MV-4-11 (cell line): ENCODE measurements at regions not wholly inside any gene's neighbourhood (a gene's known extent, or its start where the extent isn't known, plus 50 kb on each side); places are given as distances from the start of the nearest gene placed in this dataset.
"Not testable (repeated sequence)": the region's sequence is repeated elsewhere in the genome, so short reads cannot be mapped to it uniquely, and the experiment has no call there.

Experiments
- DNase-seq: peaks from one replicate; lab custom pipeline; 2025; lab: John Stamatoyannopoulos, UW

DNA sequence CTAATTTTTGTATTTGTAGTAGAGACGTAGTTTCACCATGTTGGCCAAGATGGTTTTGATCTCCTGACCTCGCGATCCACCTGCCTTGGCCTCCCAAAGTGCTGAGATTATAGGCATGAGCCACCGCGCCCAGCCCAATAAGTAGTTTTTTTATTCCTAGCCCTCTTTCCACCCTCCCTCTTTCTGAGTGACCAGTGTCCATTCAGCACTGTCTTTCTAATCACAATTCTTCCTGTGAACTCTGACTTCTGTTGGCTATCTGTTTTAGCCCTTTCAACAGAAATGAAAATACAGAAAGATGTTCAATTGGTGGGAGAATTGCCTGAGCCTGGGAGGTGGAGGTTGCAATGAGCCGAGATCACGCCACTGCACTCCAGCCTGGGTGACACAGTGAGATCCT is 122.3 kb upstream of the LIFR start:
- DNase-seq: not testable (repeated sequence)

DNA sequence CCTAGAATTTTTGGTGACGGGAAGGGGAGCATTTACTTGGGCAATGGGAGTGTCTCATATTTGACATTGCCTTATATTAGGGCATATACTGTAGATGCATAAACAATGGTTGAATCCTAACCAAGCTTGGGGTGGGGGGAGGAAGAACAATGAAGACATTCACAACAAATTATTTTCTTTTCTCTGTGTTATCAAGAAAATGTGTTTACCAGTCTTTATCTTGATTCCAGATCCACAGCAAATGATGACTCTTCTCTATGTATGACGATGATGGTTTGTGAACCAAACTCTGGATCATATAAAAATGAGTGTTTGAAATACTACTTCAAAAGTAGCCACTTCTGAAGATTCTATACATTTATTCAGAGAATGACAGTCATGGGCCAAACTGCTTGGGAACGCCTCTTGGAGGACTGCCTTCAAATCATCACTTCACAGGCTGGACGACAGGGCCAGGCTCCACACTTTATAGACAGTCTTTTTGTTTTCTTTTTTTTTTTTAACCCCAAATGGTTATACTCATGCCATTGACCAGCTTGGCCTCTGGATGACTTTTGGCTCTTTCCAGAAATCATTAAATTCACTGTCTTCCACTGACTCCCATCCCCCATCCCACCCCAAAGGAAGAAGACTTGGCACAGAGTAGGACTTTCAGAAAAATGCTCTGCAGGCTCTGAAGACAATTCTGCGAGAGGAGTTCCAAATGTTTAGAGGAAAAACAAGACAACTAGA is 123.8 kb upstream of the LIFR start:
- no peak for DNase-seq

DNA sequence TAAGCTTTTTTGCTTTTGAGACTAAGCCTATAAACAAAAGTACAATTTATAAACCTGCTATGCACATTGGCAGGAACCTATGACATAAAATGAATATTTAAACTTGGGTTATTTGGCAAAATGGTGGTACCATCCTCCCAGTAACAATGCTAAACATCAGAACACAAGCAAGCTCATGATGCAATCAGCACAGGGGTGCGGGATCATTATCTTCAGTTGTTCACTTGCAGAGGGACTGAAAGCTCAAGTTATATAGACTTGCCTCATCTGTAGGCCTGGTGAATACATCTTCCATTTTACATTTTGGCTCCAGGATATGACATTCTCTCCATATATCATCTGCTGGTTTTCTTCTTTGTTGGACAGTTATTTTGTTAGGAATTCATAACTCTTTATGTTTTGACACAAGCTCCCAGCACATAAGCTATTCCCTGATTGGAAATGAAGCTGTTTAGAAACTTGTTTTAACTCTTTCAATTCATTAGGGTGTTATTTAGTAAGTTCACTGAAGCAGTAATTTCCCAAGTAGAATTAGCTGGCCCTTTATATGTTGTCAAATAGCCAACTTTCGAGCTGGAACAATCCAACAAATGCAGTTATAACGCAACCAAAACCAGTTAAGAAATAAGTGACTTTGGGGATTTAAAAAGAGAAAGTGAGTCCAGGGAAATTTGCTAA is 124.7 kb upstream of the LIFR start:
- DNase-seq: no peak

DNA sequence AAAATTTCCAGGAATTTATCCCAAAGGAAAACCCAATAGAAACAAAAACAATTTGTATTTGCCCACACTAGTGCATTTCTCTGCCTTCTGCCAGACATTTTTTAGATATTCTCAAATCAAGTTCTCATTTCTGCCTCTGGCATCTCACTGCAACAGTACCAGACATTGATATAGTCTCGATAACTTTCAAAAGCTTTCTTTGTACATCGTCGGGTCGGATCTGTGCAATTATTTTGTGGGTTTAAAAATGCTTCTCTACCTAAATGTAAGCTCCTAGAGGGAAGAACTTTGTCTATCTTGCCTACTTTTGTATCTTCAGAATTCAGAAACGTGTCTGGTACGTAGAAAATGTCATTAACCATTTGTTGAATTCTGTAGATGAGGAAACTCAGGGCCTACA is 125.5 kb upstream of the LIFR start:
- no peak for DNase-seq

DNA sequence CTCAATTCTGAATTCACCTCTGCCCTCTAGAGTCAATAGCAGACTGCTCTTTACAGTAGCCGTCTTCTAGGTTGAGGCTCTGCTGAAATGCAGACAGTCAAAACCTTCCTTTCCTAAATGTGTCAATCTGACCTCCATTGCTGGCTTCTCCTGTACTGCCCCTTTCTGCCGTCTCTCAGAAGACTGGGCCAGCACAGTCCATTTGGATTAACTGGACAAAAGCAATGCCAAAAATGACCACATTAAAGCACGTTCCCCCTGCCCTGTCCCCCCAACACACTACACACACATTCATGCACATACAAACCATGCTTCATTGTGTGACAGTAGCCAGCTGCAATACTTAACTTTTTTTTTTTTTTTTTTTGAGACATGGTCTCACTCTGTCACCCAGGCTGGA is 130.2 kb upstream of the LIFR start:
- no peak for DNase-seq

DNA sequence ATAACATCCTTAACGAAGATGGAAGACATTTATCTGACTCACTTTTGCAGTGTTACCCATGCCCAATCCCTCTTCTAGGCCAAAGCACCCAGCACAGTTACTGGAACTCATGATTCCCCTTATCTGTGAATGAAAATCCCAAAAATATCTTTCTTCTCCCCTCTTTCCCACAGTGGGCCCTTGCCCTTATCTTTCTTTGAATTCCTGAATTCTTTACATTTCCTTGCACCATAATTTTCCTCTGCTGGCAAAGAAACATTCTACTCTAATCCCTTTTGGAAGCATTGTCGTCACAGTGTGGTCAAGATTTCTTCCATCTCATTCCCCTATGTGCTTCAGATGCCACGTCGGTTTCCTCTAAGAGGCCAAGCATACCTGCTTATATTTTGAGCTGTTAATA is 135.9 kb upstream of the LIFR start:
- DNase-seq: no peak

DNA sequence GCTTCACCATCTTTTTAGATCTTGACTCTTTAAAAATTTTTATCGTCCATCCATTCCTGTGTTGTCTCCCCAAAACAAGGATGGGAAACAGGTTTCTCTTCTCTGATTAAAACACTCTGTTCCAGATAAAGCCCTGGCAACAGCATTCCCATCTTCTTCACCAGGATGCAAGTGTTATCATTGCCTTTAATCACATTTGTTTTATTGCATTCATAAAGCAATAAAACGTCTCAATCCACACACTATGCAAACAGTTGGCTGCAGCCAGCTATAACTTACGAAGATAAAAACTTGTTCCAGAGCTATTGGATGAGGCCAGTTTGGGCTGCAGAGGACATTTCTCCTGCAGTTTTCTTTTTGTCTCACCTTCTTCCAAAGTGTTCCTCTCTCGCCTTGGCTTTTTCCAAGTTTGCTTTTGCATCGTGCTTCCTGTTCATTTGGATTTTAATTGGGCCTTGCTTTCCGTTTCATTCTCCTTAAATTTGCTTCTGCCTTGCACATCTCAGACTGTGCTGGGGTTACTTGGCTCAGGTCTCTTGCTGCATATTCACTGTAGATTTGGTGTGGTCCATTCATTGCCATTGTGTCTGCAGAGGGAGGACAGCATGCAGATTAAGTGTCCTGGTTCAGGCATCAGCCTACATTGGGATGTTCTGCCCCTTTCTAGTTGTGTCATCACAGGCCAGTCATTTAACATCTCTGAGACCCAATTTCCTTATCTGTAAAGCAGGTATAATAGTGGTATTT is 136.5 kb upstream of the LIFR start:
- no peak for DNase-seq

DNA sequence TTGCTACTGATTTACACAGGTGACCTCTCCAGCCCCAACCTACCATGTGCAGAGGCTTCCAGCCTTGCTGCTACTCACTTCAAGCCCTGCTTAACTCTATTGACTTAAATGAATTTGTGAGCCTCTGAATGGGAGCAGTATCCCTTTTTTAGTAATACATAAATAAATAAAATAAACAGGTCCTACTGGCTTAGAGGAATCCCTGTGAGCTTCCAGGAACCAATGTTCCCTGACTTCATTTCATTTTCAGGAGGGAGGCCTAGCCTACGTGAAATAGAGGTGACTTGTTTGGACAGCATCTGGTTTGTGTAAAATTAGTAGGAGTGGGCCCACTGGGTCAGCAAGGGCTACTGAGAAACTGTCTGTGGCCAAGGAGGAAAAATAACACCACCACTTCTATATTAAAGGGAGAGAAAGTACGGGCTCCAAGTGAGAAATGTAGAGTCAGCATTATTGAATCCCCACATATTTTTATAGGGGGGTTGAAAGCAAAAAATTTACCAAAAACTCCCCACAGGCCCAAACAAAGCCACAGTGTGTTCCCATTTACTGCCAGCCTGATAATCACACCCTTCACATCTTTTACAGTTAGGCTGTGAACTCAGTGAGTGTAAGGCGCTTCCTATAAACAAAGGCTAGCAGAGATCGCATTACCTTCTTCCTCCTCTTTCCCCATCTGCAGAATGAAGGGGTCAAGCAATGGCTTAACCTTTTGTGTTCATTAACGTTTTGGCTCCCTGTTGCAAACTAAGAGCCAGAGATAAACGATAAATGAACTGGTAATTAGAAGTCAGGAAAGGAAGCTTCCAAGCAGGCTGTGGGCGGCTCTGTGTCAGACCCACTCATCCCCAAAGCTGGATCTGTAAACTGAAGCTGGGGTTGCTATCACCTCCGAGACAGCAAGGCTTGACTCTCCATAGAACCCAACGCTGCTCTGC is 138.8 kb upstream of the LIFR start:
- no peak for DNase-seq

DNA sequence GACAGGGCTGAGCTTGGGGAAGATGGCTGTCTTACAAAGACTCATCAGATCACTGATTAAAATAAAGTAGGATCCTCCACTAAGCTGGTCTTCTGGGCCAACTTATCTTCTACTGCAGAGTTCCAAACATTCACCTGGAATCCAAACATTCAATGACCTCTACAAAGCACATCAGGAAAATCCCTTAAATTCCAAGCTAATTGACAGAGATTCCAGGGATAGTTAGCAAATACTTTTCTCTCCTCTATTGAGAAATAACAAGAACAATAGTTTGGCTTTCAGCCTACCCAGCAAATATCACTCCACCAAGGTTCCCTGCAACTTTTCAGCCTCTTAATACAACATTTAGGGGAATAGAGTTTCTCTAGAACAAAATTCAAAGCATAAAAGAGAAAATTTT is 140.6 kb upstream of the LIFR start:
- DNase-seq: no peak

DNA sequence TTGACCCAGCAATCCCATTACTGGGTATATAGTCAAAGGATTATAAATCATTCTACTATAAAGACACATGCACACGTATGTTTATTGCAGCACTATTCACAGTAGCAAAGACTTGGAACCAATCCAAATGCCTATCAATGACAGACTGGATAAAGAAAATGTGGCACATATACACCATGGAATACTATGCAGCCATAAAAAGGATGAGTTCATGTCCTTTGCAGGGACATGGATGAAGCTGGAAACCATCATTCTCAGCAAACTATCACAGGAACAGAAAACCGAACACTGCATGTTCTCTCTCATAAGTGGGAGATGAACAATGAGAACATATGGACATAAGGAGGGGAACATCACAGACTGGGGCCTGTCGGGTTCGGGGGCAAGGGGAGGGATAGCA is 140.3 kb upstream of the OSMR start:
- DNase-seq: not testable (repeated sequence)

DNA sequence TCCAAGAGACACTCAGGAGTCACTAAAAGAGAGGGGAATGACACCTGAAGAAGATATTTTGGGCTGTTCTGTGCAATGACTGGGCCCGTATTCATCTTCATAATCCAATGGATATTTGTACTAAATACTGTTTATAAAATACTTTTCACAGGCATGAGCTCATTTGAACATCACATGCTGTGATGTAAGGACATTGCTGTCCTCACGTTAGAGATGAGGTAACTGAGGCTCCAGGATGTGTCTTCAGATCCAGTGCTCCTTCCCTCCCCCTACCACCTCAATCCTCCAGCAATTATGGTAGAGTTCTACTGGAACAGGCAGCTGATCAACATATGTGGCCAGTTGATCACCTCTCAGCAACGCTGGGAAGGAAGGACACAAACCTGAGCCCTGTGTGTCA is 139.4 kb upstream of the OSMR start:
- DNase-seq: no peak

DNA sequence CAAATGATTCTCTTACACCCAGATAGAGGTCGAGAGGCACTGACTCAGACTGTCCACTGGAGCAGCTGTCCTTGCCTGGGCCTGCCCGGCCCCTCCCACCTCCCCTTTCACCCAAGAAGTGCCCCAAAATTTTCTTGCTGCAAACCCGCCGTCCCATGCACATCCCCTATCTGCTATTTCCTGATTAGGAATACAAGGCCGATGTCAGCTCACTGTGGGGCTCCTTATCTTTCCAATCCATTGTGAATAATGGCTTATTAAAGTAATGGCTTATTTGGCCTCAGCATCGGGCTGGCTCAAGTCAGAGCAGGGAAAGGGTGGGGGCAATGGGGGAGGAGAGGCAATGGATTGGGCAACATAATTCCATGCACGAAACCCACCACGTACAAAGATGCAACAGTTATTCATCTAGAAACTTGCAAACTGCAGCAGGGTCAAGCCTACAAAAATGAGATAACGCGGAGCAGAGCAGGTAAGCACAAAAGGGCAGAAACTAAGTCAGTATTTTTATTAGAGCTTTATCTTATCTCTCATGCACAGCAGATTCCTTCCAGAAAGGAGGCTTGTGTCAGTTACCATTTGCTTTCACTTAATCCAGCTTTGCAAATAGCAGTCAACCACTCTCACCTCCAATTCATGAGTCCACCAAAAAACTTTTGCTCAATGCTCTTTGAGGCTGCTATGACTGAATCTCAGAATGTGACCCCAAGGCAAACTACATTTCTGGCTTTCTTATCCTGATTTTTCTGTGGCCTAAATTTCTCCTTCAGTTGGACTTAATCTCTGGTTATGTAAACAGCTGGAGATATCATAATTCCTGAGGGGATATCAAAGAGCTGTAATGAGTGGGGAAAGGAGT is 138.2 kb upstream of the OSMR start:
- DNase-seq: no peak

DNA sequence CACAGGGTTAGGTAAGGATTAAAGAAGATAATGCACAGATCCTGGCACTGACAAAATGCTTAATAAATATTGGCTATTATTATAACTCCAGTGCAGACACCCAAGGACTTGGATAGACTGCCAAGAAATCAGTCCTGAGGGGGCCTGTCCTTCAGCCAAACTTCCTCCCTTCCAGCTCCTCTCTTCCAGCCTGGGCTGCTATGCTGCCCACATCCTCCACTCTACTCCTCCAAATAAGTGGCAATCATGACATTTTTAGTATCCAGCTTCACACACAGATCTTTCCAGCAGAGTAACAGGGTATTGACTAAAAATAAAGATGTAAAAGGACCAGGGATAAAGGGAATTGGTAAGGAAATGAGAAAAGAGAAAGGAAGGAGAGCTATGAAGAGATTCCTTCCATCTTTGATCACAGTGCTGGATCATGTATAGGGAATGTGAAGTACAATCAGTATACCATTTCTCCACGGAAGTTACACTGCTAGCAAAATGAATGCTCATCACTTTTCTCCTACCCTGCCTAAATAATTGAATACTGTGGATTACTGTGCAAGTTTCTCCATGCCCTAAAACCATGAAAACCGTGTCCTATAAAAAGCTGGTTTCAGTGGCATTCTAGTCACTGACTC is 136.0 kb upstream of the OSMR start:
- DNase-seq: no peak

DNA sequence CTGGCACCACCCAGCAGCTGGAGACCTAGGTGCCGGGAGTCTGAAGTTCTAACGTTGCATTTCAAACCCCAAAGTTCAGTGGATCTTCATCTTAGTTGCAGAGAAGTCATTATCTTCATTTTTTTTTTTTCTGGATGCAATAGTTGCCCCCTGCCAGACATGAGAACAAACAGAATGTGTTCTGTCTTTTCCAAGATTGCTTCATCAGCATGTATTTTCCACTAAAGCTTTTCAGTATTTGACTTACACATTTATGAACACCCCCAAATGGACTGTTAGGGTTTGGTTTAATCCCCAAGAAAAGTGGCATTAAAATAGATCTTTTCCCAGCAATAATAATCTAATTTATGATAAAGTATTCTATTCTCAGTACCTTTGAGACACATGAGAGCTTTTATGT is 135.2 kb upstream of the OSMR start:
- DNase-seq: no peak

DNA sequence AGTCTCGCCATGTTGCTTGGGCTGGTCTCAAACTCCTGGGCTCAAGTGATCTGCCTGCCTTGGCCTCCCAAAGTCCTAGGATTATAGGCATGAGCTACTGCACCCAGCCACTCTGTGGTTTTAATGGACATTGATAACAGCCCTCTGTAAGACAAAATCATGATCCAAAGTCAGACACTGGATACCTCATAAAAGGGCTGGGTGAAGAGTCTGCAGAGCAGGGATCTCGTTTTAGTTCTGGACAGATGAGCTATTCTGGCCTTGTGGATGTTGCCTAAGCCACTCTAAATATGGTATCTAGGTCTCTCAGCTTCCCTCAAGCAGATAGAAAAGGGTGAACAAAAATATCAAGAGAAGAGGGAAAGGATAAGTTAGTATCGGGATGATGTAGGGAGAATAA is 133.4 kb upstream of the OSMR start:
- no peak for DNase-seq

DNA sequence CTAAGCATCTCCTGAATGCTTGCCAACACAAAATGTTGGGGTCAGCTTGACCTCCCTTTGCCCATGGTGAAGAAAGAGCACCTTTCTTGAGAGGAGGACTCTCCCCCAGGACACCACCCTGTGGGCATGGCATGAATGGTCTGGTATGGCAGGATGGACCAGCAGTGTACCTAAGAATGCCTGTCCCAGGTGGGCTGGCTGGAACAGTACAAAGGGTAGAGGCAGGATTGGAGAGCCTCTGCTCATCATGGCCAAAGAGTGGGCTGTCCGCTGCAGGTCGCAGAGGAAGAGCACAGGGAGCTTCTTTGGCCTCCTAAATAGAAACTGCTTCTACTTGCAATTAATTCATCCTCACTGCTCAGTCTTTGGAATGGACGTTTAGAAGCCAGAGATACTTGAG is 131.6 kb upstream of the OSMR start:
- no peak for DNase-seq

DNA sequence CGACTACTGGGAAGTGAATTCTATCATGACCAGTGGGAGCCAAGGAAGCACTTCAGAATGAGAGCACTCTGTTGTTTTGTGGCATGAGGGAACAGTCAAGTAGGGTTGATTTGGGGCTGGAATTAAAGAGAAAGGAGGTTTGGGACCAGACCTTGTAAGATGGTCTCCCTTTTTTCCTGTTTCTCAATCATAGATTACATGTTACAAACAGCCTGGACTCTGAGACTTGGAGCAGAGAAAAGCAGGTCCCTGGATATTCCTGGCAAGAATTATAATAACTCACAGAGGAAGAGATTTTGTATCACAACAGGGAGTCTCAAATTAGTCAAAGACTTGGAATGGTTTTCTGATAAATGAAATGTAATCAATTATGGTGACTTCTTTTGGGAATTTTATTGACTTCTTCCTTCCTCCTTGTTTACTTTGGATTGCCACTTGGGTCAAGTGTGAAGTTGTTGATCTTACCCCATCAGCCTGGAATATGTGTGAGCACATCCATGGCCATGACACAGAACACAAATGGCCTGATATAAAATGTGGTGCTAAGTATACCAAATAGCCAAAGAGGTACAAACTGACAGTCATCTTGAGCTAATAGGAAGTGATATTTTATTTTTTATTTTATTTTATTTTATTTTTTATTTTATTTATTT is 131.0 kb upstream of the OSMR start:
- no peak for DNase-seq

DNA sequence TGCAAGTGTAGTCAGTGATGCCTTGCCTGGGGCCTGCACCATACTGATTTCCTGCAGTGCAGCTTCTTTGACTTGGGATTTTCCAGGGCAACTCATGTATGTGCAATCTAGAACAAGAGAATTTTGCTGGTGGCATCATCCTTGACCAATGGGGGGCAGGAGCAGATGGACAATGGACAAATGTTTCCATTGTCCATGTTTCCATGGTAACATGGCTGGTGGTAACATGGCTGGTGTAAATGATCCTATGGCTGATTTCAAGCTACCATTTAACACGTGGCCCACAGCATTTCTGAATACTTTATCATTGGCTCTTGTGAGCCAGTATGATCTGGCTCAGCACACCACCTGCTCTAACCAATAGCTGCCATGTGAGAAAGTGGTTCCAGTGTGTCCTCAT is 130.1 kb upstream of the OSMR start:
- no peak for DNase-seq

DNA sequence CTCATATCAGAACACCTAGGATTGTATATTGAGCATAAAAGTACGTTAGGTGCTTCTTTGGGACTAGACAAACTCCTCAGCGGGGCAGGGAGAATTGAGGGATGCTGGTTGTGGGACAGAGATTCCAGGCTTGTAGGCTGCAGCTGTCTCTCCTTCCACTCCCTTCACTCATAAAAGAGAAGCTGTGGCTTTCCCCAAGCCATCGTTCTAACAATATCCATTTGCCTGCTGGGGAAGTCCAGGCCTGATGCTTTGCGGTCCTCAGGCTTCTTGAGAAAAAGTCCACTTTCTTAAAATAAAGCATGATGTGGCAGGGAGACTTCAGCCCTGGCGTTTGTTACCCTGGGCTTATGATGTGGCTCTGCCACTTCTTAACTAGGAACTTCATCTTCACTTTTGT is 129.3 kb upstream of the OSMR start:
- no peak for DNase-seq

DNA sequence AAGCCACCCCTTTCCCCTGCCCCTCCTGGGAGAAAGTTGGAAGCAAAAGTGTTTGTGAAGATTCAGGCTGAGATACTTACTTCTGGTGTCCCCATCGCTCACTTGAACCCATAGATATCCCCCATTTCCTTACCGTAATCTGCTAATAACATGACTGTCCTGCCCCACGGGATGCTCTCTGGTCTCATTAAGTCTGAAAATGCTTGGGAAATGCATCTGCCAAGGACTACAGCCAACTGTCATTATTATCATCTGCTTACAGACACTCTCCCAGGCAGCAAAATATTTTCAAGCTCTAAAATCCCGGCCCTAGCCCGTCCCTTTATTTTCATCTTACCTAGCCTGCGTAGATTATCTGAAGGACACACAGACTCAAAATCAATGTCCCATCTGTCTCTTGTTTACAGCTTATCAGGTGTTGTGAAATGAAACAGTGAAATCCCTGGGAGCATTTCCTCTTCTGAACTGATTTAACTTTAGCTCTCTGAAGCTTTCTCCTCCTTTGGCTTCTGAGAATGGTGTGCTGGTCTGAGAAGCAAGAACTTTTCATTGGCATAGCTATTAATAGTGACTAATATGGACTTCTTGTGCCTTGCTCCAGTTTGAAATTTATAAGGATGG is 126.9 kb upstream of the OSMR start:
- no peak for DNase-seq
